ENCODE measurements at regions not wholly inside any gene's neighbourhood (a gene's known extent, or its start where the extent isn't known, plus 50 kb on each side); places are given as distances from the start of the nearest gene placed in this dataset.

GRCh38 chr22:49712195-49712791, 115.4 kb downstream of the BRD1 start:
- no peaks in the 10 kb centered on the region for H3K36me3 ChIP-seq (ENCODE audit: insufficient read depth, low read length)
- TF ChIP-seq POLR2AphosphoS5 (IDR thresholded peaks at IDR 0.05; ENCODE audit: borderline replicate concordance, low read depth, low read length) (no peak), FOXP2 (optimal IDR thresholded peaks at IDR 0.05; ENCODE audit: control extremely low read depth, extremely low read length, insufficient read depth) (no peak), EZH2 (IDR thresholded peaks at IDR 0.05) (no peak)
- no peak for DNase-seq (ENCODE audit: low read depth, low spot score)
- H3K9ac ChIP-seq (ENCODE audit: insufficient read length) = no peak overlapping the region
- no peak overlapping the region for H3K27ac ChIP-seq
- no peak overlapping the region for H3K4me3 ChIP-seq
- no peaks in the 10 kb centered on the region for H3K9me3 ChIP-seq (ENCODE audit: low read depth, low read length)

DNA sequence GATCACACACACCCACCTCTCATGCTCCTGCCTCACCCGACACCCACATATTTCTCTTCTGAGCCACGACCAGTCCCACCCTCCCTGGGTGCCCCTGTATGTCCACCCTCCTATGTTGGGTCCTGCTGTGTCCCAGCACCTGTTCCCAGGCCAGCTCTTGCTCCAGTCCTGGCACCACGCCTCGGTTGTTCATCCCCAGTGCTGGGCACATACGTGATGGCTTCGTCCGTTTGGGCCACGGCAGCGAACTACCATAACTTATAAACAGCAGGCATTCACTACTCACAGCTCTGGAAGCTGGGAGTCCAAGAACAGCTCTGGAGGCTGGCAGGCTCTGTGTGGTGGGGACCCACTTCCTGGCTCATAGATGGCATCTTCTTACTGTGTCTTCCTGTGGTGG, 116.9 kb downstream of the BRD1 start:
- Histone ChIP-seq H3K4me3 (no peak overlapping the region), H3K9ac (ENCODE audit: insufficient read length) (no peak overlapping the region), H3K36me3 (ENCODE audit: insufficient read depth, low read length) (no peaks in the 10 kb centered on the region), H3K9me3 (ENCODE audit: low read depth, low read length) (no peaks in the 10 kb centered on the region), H3K27ac (no peak overlapping the region)
- TF ChIP-seq POLR2AphosphoS5 (IDR thresholded peaks at IDR 0.05; ENCODE audit: borderline replicate concordance, low read depth, low read length) = no peak
- no peak for TF ChIP-seq EZH2 (IDR thresholded peaks at IDR 0.05)
- no peak for TF ChIP-seq FOXP2 (optimal IDR thresholded peaks at IDR 0.05; ENCODE audit: control extremely low read depth, extremely low read length, insufficient read depth)
- DNase-seq (ENCODE audit: low read depth, low spot score) = no peak

GRCh38 chr22:49709464-49709863, 118.2 kb downstream of the BRD1 start:
- no peaks in the 10 kb centered on the region for H3K36me3 ChIP-seq (ENCODE audit: insufficient read depth, low read length)
- no peak for DNase-seq (ENCODE audit: low read depth, low spot score)
- H3K27ac ChIP-seq = no peak overlapping the region
- TF ChIP-seq EZH2 (IDR thresholded peaks at IDR 0.05) = no peak
- no peak for TF ChIP-seq FOXP2 (optimal IDR thresholded peaks at IDR 0.05; ENCODE audit: control extremely low read depth, extremely low read length, insufficient read depth)
- TF ChIP-seq POLR2AphosphoS5 (IDR thresholded peaks at IDR 0.05; ENCODE audit: borderline replicate concordance, low read depth, low read length) = no peak
- H3K4me3 ChIP-seq = no peak overlapping the region
- no peak overlapping the region for H3K9ac ChIP-seq (ENCODE audit: insufficient read length)
- no peaks in the 10 kb centered on the region for H3K9me3 ChIP-seq (ENCODE audit: low read depth, low read length)

DNA sequence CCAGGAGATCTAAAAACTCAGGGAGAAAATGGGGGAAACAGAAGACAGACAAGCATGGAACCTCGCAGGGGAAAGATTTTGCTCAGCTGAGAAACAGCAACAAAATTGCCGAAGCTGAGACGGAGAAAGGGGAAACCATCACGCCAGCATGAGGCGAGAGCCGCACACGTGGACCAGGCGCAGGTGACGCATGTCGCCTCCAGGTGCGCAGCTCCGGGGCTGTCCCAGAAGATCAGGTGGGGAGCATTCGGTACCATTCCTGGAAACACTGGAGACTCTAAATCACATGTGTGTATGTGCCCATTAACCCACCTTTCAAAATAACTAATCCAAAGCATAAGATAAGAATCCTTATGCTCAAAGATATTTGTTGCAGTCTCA, 121.7 kb downstream of the BRD1 start:
- Histone ChIP-seq H3K36me3 (ENCODE audit: insufficient read depth, low read length) (no peaks in the 10 kb centered on the region), H3K27ac (no peak overlapping the region)

DNA sequence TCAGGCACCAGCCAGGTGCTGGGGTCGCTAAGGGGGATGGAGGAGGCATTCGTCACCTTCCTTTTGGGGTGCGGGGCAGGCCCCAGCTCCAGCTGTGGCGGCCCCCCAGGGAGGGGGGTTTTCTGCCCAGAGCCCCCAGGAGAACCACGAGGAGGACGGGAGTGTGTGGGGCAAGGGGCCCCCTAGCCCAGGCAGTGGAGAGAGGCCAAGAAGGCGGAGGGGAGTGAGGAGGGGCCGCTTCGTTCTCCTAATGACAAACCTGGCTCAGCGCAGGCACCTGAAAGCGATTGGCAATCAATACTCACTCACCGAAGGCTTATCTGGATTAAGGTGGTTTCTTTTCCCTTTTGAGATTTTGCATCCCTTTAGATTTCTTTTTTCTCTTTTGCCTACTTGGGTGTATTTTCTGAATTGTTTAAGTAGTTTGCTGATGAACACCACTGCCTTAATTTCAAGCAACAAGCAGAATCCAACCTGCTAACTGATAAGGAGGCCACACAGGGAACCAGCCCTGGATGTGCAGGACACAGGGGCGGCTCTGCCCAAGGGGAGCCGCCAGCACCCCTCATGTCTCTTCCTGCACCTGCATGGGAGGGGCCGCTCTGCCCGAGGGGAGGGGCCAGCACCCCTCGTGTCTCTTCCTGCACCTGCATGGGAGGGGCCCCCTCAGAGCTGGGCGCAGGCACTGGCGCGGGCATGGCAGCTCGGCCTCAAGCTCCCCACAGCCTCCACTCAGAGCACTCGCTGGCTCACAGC, 122.3 kb downstream of the BRD1 start:
- no peak overlapping the region for H3K27ac ChIP-seq
- H3K9me3 ChIP-seq (ENCODE audit: low read depth, low read length) = no peaks in the 10 kb centered on the region
- TF ChIP-seq FOXP2 (optimal IDR thresholded peaks at IDR 0.05; ENCODE audit: control extremely low read depth, extremely low read length, insufficient read depth) (no peak), POLR2AphosphoS5 (IDR thresholded peaks at IDR 0.05; ENCODE audit: borderline replicate concordance, low read depth, low read length) (no peak), EZH2 (IDR thresholded peaks at IDR 0.05) (no peak)
- no peak overlapping the region for H3K9ac ChIP-seq (ENCODE audit: insufficient read length)
- no peak overlapping the region for H3K4me3 ChIP-seq
- H3K36me3 ChIP-seq (ENCODE audit: insufficient read depth, low read length) = no peaks in the 10 kb centered on the region
- DNase-seq (ENCODE audit: low read depth, low spot score) = no peak

More for the DNA sequence above, 121.7 kb downstream of the BRD1 start:
- no peak overlapping the region for H3K4me3 ChIP-seq
- DNase-seq (ENCODE audit: low read depth, low spot score) = no peak
- no peaks in the 10 kb centered on the region for H3K9me3 ChIP-seq (ENCODE audit: low read depth, low read length)
- TF ChIP-seq POLR2AphosphoS5 (IDR thresholded peaks at IDR 0.05; ENCODE audit: borderline replicate concordance, low read depth, low read length) = no peak
- no peak for TF ChIP-seq EZH2 (IDR thresholded peaks at IDR 0.05)
- no peak for TF ChIP-seq FOXP2 (optimal IDR thresholded peaks at IDR 0.05; ENCODE audit: control extremely low read depth, extremely low read length, insufficient read depth)
- no peak overlapping the region for H3K9ac ChIP-seq (ENCODE audit: insufficient read length)

GRCh38 chr22:49704345-49705215, 123.1 kb downstream of the BRD1 start:
- Histone ChIP-seq H3K9me3 (ENCODE audit: low read depth, low read length) (no peaks in the 10 kb centered on the region), H3K9ac (ENCODE audit: insufficient read length) (no peak overlapping the region), H3K4me3 (no peak overlapping the region), H3K27ac (no peak overlapping the region), H3K36me3 (ENCODE audit: insufficient read depth, low read length) (no peaks in the 10 kb centered on the region)
- TF ChIP-seq FOXP2 (optimal IDR thresholded peaks at IDR 0.05; ENCODE audit: control extremely low read depth, extremely low read length, insufficient read depth) (no peak), POLR2AphosphoS5 (IDR thresholded peaks at IDR 0.05; ENCODE audit: borderline replicate concordance, low read depth, low read length) (no peak), EZH2 (IDR thresholded peaks at IDR 0.05) (no peak)
- no peak for DNase-seq (ENCODE audit: low read depth, low spot score)

DNA sequence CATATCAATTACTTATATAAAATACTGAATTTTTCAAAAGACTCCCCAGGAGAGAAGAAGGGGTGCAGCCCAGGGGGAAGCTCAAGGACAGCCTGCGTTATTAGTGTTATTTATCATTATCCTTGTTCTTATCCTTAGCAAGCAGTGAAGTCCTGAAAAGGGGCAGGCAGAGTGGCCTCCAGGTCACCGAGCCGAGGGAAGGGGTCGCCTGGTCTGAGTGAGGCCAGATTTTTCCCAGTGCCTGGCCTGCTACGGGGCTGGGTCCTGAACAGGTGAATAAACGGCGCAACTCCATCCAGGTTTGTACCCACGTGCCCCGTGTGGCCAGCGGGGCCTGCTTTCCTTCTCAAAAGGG, 123.7 kb downstream of the BRD1 start:
- Histone ChIP-seq H3K9ac (ENCODE audit: insufficient read length) (no peak overlapping the region), H3K4me3 (no peak overlapping the region), H3K36me3 (ENCODE audit: insufficient read depth, low read length) (no peaks in the 10 kb centered on the region), H3K27ac (no peak overlapping the region), H3K9me3 (ENCODE audit: low read depth, low read length) (no peaks in the 10 kb centered on the region)
- no peak for DNase-seq (ENCODE audit: low read depth, low spot score)
- no peak for TF ChIP-seq POLR2AphosphoS5 (IDR thresholded peaks at IDR 0.05; ENCODE audit: borderline replicate concordance, low read depth, low read length)
- no peak for TF ChIP-seq FOXP2 (optimal IDR thresholded peaks at IDR 0.05; ENCODE audit: control extremely low read depth, extremely low read length, insufficient read depth)
- TF ChIP-seq EZH2 (IDR thresholded peaks at IDR 0.05) = no peak

- H3K4me3 ChIP-seq = no peak overlapping the region
- no peaks in the 10 kb centered on the region for H3K9me3 ChIP-seq (ENCODE audit: low read depth, low read length)
- H3K9ac ChIP-seq (ENCODE audit: insufficient read length) = no peak overlapping the region
- H3K36me3 ChIP-seq (ENCODE audit: insufficient read depth, low read length) = no peaks in the 10 kb centered on the region
- H3K27ac ChIP-seq = no peak overlapping the region
- TF ChIP-seq POLR2AphosphoS5 (IDR thresholded peaks at IDR 0.05; ENCODE audit: borderline replicate concordance, low read depth, low read length) = no peak
- TF ChIP-seq EZH2 (IDR thresholded peaks at IDR 0.05) = no peak
- TF ChIP-seq FOXP2 (optimal IDR thresholded peaks at IDR 0.05; ENCODE audit: control extremely low read depth, extremely low read length, insufficient read depth) = no peak
- DNase-seq (ENCODE audit: low read depth, low spot score) = no peak
These were observed 124.2 kb downstream of the BRD1 start for GRCh38 chr22:49703505-49703904.
